ENCODE measurements at regions not wholly inside any gene's neighbourhood (a gene's known extent, or its start where the extent isn't known, plus 50 kb on each side); places are given as distances from the start of the nearest gene placed in this dataset.

DNA sequence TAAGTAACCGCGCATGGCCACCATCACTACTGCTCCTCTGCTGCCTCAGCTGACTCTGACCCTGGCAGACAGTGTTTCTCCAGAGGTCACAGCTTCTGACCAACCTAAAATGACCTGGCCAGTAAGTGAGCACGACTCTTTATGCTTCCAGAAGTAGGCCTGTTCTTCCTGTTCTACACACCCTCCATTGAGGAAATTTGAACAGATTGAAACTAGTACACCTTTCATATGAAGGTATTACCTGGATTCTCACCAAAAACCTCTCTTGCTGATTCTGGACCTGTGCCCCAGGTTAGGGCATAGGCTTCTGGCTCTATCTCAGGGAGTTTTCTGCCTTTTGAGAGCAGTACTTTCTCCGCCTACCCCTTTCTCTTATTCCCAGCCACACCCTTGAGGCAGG is 178.4 kb upstream of the FRMD6 start:
- TF ChIP-seq, protein P1, sequence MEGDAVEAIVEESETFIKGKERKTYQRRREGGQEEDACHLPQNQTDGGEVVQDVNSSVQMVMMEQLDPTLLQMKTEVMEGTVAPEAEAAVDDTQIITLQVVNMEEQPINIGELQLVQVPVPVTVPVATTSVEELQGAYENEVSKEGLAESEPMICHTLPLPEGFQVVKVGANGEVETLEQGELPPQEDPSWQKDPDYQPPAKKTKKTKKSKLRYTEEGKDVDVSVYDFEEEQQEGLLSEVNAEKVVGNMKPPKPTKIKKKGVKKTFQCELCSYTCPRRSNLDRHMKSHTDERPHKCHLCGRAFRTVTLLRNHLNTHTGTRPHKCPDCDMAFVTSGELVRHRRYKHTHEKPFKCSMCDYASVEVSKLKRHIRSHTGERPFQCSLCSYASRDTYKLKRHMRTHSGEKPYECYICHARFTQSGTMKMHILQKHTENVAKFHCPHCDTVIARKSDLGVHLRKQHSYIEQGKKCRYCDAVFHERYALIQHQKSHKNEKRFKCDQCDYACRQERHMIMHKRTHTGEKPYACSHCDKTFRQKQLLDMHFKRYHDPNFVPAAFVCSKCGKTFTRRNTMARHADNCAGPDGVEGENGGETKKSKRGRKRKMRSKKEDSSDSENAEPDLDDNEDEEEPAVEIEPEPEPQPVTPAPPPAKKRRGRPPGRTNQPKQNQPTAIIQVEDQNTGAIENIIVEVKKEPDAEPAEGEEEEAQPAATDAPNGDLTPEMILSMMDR (IDR thresholded peaks at IDR 0.05): no peak
- TF ChIP-seq POLR2A (IDR thresholded peaks at IDR 0.05): no peak
- DNase-seq: no peak
- intact Hi-C loops (cut with DNase I): no loop called here
- no peaks in the 10 kb centered on the region for H3K36me3 ChIP-seq
- H3K27ac ChIP-seq: no peak overlapping the region
- H3K9me3 ChIP-seq: no peaks in the 10 kb centered on the region
- no peak overlapping the region for H3K4me3 ChIP-seq
- WGBS, 4 donors: 75 to 90% (median 88%) methylated on average over 4 of the region's 4 CpGs
- peaks cover 0 to 3% (median 0%) of the 10 kb centered on the region in 9 donors for H3K27me3 ChIP-seq
- peaks cover 0 to 7% (median 0%) of the 10 kb centered on the region in 12 donors for H3K4me1 ChIP-seq
- no peak for ATAC-seq

DNA sequence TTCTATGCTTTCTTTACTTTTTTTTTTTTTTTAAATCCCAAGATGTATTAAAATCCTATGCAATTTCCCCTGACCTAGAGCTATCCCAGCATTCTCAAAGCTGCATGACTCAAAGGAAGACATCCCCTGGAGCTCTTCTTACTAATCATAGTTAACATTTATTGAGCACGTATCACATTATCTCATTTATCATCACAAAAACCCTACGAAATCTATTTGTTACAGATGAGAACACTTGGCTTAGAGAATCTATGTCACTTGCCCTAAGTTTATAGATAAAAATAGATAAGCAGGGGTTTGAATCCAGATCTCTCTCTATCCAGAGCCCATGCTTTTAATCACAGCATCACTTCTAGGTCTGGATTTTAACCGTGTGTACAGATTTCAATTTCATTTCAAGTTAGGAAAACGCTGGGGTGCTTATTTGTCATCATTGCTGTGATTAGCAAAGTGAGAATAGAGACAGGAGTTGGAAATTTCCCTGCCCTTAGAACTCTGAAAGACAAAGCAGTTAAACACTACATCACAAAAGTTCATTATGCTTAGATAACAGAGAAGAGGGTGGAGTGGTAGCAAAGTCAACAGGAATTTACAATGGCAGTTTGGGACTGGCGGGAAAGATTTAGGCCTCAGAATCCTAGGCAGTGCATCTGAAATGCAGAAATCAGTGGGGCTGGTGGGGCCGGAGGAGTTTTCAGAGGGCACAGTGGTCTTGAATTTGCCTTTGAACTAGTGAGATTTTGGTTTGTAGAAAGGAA is 177.7 kb upstream of the FRMD6 start:
- 88 to 92% (median 89%) methylated on average over 6 of the region's 6 CpGs for WGBS, 4 donors
- Histone ChIP-seq H3K9me3 (no peaks in the 10 kb centered on the region), H3K4me3 (no peak overlapping the region), H3K27me3 (peaks cover 0 to 3% (median 0%) of the 10 kb centered on the region in 9 donors), H3K4me1 (peaks cover 0 to 7% (median 0%) of the 10 kb centered on the region in 12 donors), H3K27ac (no peak overlapping the region), H3K36me3 (no peaks in the 10 kb centered on the region)
- DNase-seq (no peak), ATAC-seq (no peak)
- intact Hi-C loops (cut with DNase I): no loop called here
- no peak for TF ChIP-seq POLR2A (IDR thresholded peaks at IDR 0.05)
- TF ChIP-seq, protein P1 (IDR thresholded peaks at IDR 0.05): no peak

- no peak for DNase-seq
- Histone ChIP-seq H3K27ac (no peak overlapping the region), H3K9me3 (no peaks in the 10 kb centered on the region), H3K27me3 (peaks cover 0 to 3% (median 0%) of the 10 kb centered on the region in 9 donors), H3K4me3 (no peak overlapping the region), H3K4me1 (peaks cover 0 to 14% (median 0%) of the 10 kb centered on the region in 12 donors), H3K36me3 (no peaks in the 10 kb centered on the region)
- intact Hi-C loops (cut with DNase I): no loop called here
- TF ChIP-seq, protein P1 (IDR thresholded peaks at IDR 0.05): no peak
- no peak for TF ChIP-seq POLR2A (IDR thresholded peaks at IDR 0.05)
- no peak for ATAC-seq
Measured at GRCh38 chr14:51474854-51475253, 176.9 kb upstream of the FRMD6 start.

DNA sequence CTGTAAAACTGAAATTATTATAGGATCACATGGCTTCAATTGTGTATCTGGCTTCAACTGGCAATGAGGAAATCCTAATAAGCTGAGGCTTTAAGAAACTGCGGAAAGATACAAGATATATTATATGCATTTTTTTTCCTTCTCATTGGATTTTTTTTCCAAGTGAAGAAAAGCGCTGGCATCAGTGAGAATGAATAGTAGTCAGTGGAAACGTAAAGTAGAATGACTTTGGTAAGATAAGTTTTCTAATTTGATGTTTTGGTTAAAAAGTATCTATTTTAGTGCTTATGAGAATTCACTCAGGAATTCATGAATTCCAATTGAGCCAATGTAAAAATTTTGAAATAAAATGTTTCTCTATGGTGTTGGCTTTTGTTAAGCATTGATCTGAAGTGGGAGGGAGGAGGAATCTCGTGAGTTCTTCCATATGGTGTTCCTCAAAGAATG is 173.5 kb upstream of the FRMD6 start:
- WGBS, 4 donors: 79 to 88% (median 82%) methylated on average over 4 of the region's 4 CpGs
- intact Hi-C loops (cut with DNase I): no loop called here
- no peaks in the 10 kb centered on the region for H3K36me3 ChIP-seq

More for the DNA sequence above, 173.5 kb upstream of the FRMD6 start:
- TF ChIP-seq, protein P1 (IDR thresholded peaks at IDR 0.05): no peak
- DNase-seq: no peak
- no peak overlapping the region for H3K4me3 ChIP-seq
- peaks cover 0 to 3% (median 0%) of the 10 kb centered on the region in 9 donors for H3K27me3 ChIP-seq
- no peak for ATAC-seq
- H3K4me1 ChIP-seq: peaks cover 0 to 12% (median 0%) of the 10 kb centered on the region in 12 donors
- H3K9me3 ChIP-seq: no peaks in the 10 kb centered on the region
- H3K27ac ChIP-seq: no peak overlapping the region

Measured in heart left ventricle (tissue), 16 donors.